ENCODE measurements at regions not wholly inside any gene's neighbourhood (a gene's known extent, or its start where the extent isn't known, plus 50 kb on each side); places are given as distances from the start of the nearest gene placed in this dataset.

- DNase-seq (ENCODE audit: low spot score), result no peak
- TF ChIP-seq CTCF (IDR thresholded peaks at IDR 0.05; ENCODE audit: extremely low read depth, missing control alignments), result no peak
Measured at GRCh38 chr3:43170553-43170952, 64.7 kb upstream of the POMGNT2 start.

GRCh38 chr3:43169987-43170386, 64.1 kb upstream of the POMGNT2 start:
- DNase-seq (ENCODE audit: low spot score), result no peak
- TF ChIP-seq CTCF (IDR thresholded peaks at IDR 0.05; ENCODE audit: extremely low read depth, missing control alignments), result no peak

- TF ChIP-seq CTCF (IDR thresholded peaks at IDR 0.05; ENCODE audit: extremely low read depth, missing control alignments), result no peak
- no peak for DNase-seq (ENCODE audit: low spot score)
Measured at GRCh38 chr3:43166406-43166805, 60.5 kb upstream of the POMGNT2 start.

GRCh38 chr3:43165786-43166185, 59.9 kb upstream of the POMGNT2 start:
- TF ChIP-seq CTCF (IDR thresholded peaks at IDR 0.05; ENCODE audit: extremely low read depth, missing control alignments), result no peak
- DNase-seq (ENCODE audit: low spot score), result no peak

- TF ChIP-seq CTCF (IDR thresholded peaks at IDR 0.05; ENCODE audit: extremely low read depth, missing control alignments), result no peak
- no peak for DNase-seq (ENCODE audit: low spot score)
Measured at GRCh38 chr3:43163895-43164493, 58.1 kb upstream of the POMGNT2 start.

- TF ChIP-seq CTCF (IDR thresholded peaks at IDR 0.05; ENCODE audit: extremely low read depth, missing control alignments), result no peak
- DNase-seq (ENCODE audit: low spot score), result no peak
Measured at GRCh38 chr3:43162230-43163084, 56.6 kb upstream of the POMGNT2 start.

- TF ChIP-seq CTCF (IDR thresholded peaks at IDR 0.05; ENCODE audit: extremely low read depth, missing control alignments), result no peak
Measured at GRCh38 chr3:43161684-43162229, 55.9 kb upstream of the POMGNT2 start.

More at GRCh38 chr3:43161684-43162229, 55.9 kb upstream of the POMGNT2 start:
- DNase-seq (ENCODE audit: low spot score), result no peak

Data from GM20000 (cell line).